C4-2B (cell line): ENCODE measurements at regions not wholly inside any gene's neighbourhood (a gene's known extent, or its start where the extent isn't known, plus 50 kb on each side); places are given as distances from the start of the nearest gene placed in this dataset.

Source experiments
- CTCF ChIP-seq: fragments of 450-650 bp; conservative IDR thresholded peaks from 2 replicates; pipeline ENCODE4 v1.5.1; 2017; ENCODE audit warnings: mild to moderate bottlenecking
- ZFX ChIP-seq: fragments of 450-650 bp; IDR thresholded peaks from 2 replicates; pipeline ENCODE4 v1.6.1; 2017

- TF ChIP-seq CTCF (no peak), ZFX (no peak)
These were observed 159.4 kb upstream of the UBE2E1 start for GRCh38 chr3:23646184-23646920.
